ENCODE measurements at regions not wholly inside any gene's neighbourhood (a gene's known extent, or its start where the extent isn't known, plus 50 kb on each side); places are given as distances from the start of the nearest gene placed in this dataset.

- no peaks in the 10 kb centered on the region for H3K36me3 ChIP-seq
- H3K9me3 ChIP-seq (replicated peaks), result no peaks in the 10 kb centered on the region
- no peaks in the 10 kb centered on the region for H3K27me3 ChIP-seq (ENCODE audit: low read depth)
- DNase-seq, result no peak
- H3K27ac ChIP-seq (replicated peaks), result no peak overlapping the region
- intact Hi-C loops (cut with micrococcal nuclease), result no loop called here
- peaks cover 12% of the 10 kb centered on the region for H3K4me1 ChIP-seq
- H3K4me3 ChIP-seq, result no peak overlapping the region
- TF ChIP-seq CTCF (IDR thresholded peaks at IDR 0.05; ENCODE audit: borderline replicate concordance), result no peak
Observed at GRCh38 chr6:15822835-15823234, 160.0 kb upstream of the DTNBP1 start.

- DNase-seq, result no peak
- H3K4me1 ChIP-seq, result peaks cover 12% of the 10 kb centered on the region
- no peaks in the 10 kb centered on the region for H3K27me3 ChIP-seq (ENCODE audit: low read depth)
- no peak overlapping the region for H3K4me3 ChIP-seq
- no peak overlapping the region for H3K27ac ChIP-seq (replicated peaks)
- TF ChIP-seq CTCF (IDR thresholded peaks at IDR 0.05; ENCODE audit: borderline replicate concordance), result no peak
- no peaks in the 10 kb centered on the region for H3K36me3 ChIP-seq
- intact Hi-C loops (cut with micrococcal nuclease), result no loop called here
- H3K9me3 ChIP-seq (replicated peaks), result no peaks in the 10 kb centered on the region
Observed at GRCh38 chr6:15819841-15820240, 157.0 kb upstream of the DTNBP1 start.

GRCh38 chr6:15819226-15819625 is 156.4 kb upstream of the DTNBP1 start:
- Histone ChIP-seq H3K4me1 (peaks cover 12% of the 10 kb centered on the region), H3K36me3 (no peaks in the 10 kb centered on the region), H3K27ac (replicated peaks) (no peak overlapping the region), H3K27me3 (ENCODE audit: low read depth) (no peaks in the 10 kb centered on the region), H3K9me3 (replicated peaks) (no peaks in the 10 kb centered on the region), H3K4me3 (no peak overlapping the region)
- TF ChIP-seq CTCF (IDR thresholded peaks at IDR 0.05; ENCODE audit: borderline replicate concordance), result no peak
- no peak for DNase-seq
- intact Hi-C loops (cut with micrococcal nuclease), result no loop called here

- no peaks in the 10 kb centered on the region for H3K27me3 ChIP-seq (ENCODE audit: low read depth)
- no peaks in the 10 kb centered on the region for H3K36me3 ChIP-seq
- intact Hi-C loops (cut with micrococcal nuclease), result no loop called here
- no peak overlapping the region for H3K4me3 ChIP-seq
- TF ChIP-seq CTCF (IDR thresholded peaks at IDR 0.05; ENCODE audit: borderline replicate concordance), result no peak
- no peaks in the 10 kb centered on the region for H3K9me3 ChIP-seq (replicated peaks)
- DNase-seq, result no peak
- H3K4me1 ChIP-seq, result peaks cover 7% of the 10 kb centered on the region
- H3K27ac ChIP-seq (replicated peaks), result no peak overlapping the region
Observed at GRCh38 chr6:15818491-15818890, 155.7 kb upstream of the DTNBP1 start.

- H3K27me3 ChIP-seq (ENCODE audit: low read depth), result no peaks in the 10 kb centered on the region
- TF ChIP-seq CTCF (IDR thresholded peaks at IDR 0.05; ENCODE audit: borderline replicate concordance), result no peak
- H3K4me3 ChIP-seq, result no peak overlapping the region
- DNase-seq, result no peak
- H3K4me1 ChIP-seq, result peaks cover 2% of the 10 kb centered on the region
- intact Hi-C loops (cut with micrococcal nuclease), result no loop called here
- H3K27ac ChIP-seq (replicated peaks), result no peak overlapping the region
- H3K9me3 ChIP-seq (replicated peaks), result no peaks in the 10 kb centered on the region
- no peaks in the 10 kb centered on the region for H3K36me3 ChIP-seq
Observed at GRCh38 chr6:15818044-15818443, 155.2 kb upstream of the DTNBP1 start.

- TF ChIP-seq CTCF (IDR thresholded peaks at IDR 0.05; ENCODE audit: borderline replicate concordance), result no peak
- DNase-seq, result no peak
- no peak overlapping the region for H3K27ac ChIP-seq (replicated peaks)
- intact Hi-C loops (cut with micrococcal nuclease), result no loop called here
- no peaks in the 10 kb centered on the region for H3K4me1 ChIP-seq
- no peaks in the 10 kb centered on the region for H3K36me3 ChIP-seq
- no peaks in the 10 kb centered on the region for H3K27me3 ChIP-seq (ENCODE audit: low read depth)
- no peak overlapping the region for H3K4me3 ChIP-seq
- H3K9me3 ChIP-seq (replicated peaks), result no peaks in the 10 kb centered on the region
Observed at GRCh38 chr6:15817100-15817499, 154.3 kb upstream of the DTNBP1 start.
